Prostate gland (tissue), 2 donors: ENCODE measurements at regions not wholly inside any gene's neighbourhood (a gene's known extent, or its start where the extent isn't known, plus 50 kb on each side); places are given as distances from the start of the nearest gene placed in this dataset.

ENCODE experiments used
- POLR2AphosphoS5 ChIP-seq: sonication (generic); formaldehyde crosslinking; IDR thresholded peaks from one replicate; pipeline ENCODE4 v1.6.1; 2017; ENCODE audit warnings: antibody characterized with exemption
- TF ChIP-seq, protein P1 (sequence below), 4 experiments: fragments of 200-600 bp in 2 of 4; fragments of 450-650 bp in 2 of 4; sonication (generic) in 2 of 4; IDR thresholded peaks; 1 replicate in 3 of 4; 2 replicates in 1 of 4; pipeline ENCODE4 v1.5.1; 2016 to 2019; ENCODE audit warnings: antibody characterized with exemption in 4 of 4, mild to moderate bottlenecking in 2 of 4, moderate library complexity in 2 of 4

DNA sequence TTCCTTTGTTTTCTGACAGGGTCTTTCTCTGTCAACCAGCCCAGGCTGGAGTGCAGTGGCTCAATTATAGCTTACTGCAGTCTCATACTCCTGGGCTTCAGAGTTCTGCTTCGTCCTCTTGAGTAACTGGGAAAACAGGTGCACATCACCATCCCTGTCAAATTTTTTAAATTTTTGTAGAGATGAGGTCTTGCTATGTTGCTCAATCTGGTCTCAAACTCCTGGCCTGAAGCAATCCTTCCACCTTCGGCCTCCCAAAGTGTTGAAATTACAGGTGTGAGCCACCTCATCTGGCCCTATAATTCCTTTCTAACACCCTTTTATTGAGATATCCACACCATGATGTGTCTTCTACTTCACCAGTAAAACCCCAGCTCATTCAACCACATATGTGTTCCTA, 341.6 kb upstream of the PCSK5 start:
- TF ChIP-seq, protein P1, sequence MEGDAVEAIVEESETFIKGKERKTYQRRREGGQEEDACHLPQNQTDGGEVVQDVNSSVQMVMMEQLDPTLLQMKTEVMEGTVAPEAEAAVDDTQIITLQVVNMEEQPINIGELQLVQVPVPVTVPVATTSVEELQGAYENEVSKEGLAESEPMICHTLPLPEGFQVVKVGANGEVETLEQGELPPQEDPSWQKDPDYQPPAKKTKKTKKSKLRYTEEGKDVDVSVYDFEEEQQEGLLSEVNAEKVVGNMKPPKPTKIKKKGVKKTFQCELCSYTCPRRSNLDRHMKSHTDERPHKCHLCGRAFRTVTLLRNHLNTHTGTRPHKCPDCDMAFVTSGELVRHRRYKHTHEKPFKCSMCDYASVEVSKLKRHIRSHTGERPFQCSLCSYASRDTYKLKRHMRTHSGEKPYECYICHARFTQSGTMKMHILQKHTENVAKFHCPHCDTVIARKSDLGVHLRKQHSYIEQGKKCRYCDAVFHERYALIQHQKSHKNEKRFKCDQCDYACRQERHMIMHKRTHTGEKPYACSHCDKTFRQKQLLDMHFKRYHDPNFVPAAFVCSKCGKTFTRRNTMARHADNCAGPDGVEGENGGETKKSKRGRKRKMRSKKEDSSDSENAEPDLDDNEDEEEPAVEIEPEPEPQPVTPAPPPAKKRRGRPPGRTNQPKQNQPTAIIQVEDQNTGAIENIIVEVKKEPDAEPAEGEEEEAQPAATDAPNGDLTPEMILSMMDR (IDR thresholded peaks at IDR 0.05), result no peak
- no peak for TF ChIP-seq POLR2AphosphoS5
